Activated CD4-positive, alpha-beta memory T cell treated with anti-CD3 and anti-CD28 coated beads for 36 hours (primary cell): ENCODE measurements at regions not wholly inside any gene's neighbourhood (a gene's known extent, or its start where the extent isn't known, plus 50 kb on each side); places are given as distances from the start of the nearest gene placed in this dataset.
"Not testable (repeated sequence)": the region's sequence is repeated elsewhere in the genome, so short reads cannot be mapped to it uniquely, and the experiment has no call there.

Source experiments
- CTCF ChIA-PET: fragments of 350-600 bp; sonication (Branson Sonifier 250); formaldehyde crosslinking; loops from one replicate; lab custom pipeline; 2021; ENCODE audit warnings: antibody characterized with exemption, inconsistent platforms; lab: Charles Lee
- POLR2A ChIA-PET: fragments of 350-600 bp; sonication (Branson Sonifier 250); formaldehyde crosslinking; loops from one replicate; lab custom pipeline; 2021; ENCODE audit warnings: antibody characterized with exemption; lab: Charles Lee
- DNase-seq: peaks from one replicate; pipeline ENCODE4 v3.0.0-alpha.2; 2020
- H3K27ac Mint-ChIP-seq: one replicate; pipeline ENCODE4 v1.8.0; 2021; ENCODE audit warnings: mixed read lengths
- H3K27me3 Mint-ChIP-seq: one replicate; pipeline ENCODE4 v1.8.0; 2021; ENCODE audit warnings: mixed read lengths
- H3K36me3 Mint-ChIP-seq: one replicate; pipeline ENCODE4 v1.8.0; 2021; ENCODE audit warnings: mixed read lengths
- H3K4me1 Mint-ChIP-seq: one replicate; pipeline ENCODE4 v1.8.0; 2021; ENCODE audit warnings: low read depth, mixed read lengths
- H3K4me3 Mint-ChIP-seq: one replicate; pipeline ENCODE4 v1.8.0; 2021; ENCODE audit warnings: mild to moderate bottlenecking, mixed read lengths
- H3K9me3 Mint-ChIP-seq: one replicate; pipeline ENCODE4 v1.8.0; 2021; ENCODE audit warnings: mixed read lengths
- intact Hi-C: fragments of 100-400 bp; cut with micrococcal nuclease; formaldehyde crosslinking; loops from one replicate; pipeline ENCODE4 v1.15.1; 2023

- no peaks in the 10 kb centered on the region for H3K27me3 Mint-ChIP-seq
- H3K27ac Mint-ChIP-seq, result peak overlapping the region; percentile 45
- POLR2A ChIA-PET, result no interaction called here
- peak; percentile 26 for DNase-seq
- peak overlapping the region; percentile 3 for H3K4me3 Mint-ChIP-seq
- H3K9me3 Mint-ChIP-seq, result no peaks in the 10 kb centered on the region
- CTCF ChIA-PET, result no interaction called here
- peaks cover 38% of the 10 kb centered on the region for H3K4me1 Mint-ChIP-seq
- H3K36me3 Mint-ChIP-seq, result no peaks in the 10 kb centered on the region
- intact Hi-C loops, result loop anchor here (5.0 kb wide), 2 partner anchors 125 to 200 kb away; no protein-coding TSS in a partner anchor
These were observed 610.4 kb downstream of the BCOR start for GRCh38 chrX:39487166-39487968.

DNA sequence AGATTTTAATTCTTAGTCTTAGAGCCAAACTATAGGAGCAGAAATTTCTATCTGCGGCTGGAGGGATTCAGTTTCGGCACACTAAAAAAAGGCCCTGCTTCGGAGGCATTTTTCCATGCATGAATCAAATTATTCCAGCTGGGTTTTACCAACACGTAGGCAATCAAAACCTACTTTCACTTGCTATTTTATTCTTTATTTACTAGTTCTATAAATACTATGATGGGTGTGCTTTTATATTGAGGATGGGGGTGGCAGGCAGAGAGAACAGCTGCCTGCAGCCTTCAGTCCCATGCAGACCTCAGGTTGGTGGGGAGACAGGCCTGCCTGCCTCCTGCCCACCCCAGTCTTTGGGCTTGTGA is 609.8 kb downstream of the BCOR start:
- intact Hi-C loops, result loop anchor here (5.0 kb wide), 2 partner anchors 124 to 199 kb away; no protein-coding TSS in a partner anchor
- Mint-ChIP-seq H3K36me3 (no peaks in the 10 kb centered on the region), H3K4me3 (no peak overlapping the region), H3K27me3 (no peaks in the 10 kb centered on the region), H3K27ac (no peak overlapping the region), H3K4me1 (peaks cover 44% of the 10 kb centered on the region), H3K9me3 (no peaks in the 10 kb centered on the region)
- CTCF ChIA-PET, result no interaction called here
- POLR2A ChIA-PET, result no interaction called here
- no peak for DNase-seq

GRCh38 chrX:39491548-39492297 is 606.0 kb downstream of the BCOR start:
- Mint-ChIP-seq H3K4me3 (peak overlapping the region; percentile 34), H3K4me1 (peaks cover 50% of the 10 kb centered on the region), H3K27me3 (no peaks in the 10 kb centered on the region), H3K36me3 (no peaks in the 10 kb centered on the region), H3K9me3 (no peaks in the 10 kb centered on the region), H3K27ac (peak overlapping the region; percentile 83)
- POLR2A ChIA-PET, result no interaction called here
- CTCF ChIA-PET, result no interaction called here
- peak; percentile 77 for DNase-seq
- intact Hi-C loops, result loop anchor here (1.0 kb wide), 1 partner anchor 230 kb away; no protein-coding TSS in a partner anchor

- Mint-ChIP-seq H3K4me3 (no peak overlapping the region), H3K4me1 (peaks cover 44% of the 10 kb centered on the region), H3K27me3 (no peaks in the 10 kb centered on the region), H3K27ac (peak overlapping the region; percentile 83), H3K36me3 (no peaks in the 10 kb centered on the region), H3K9me3 (no peaks in the 10 kb centered on the region)
- intact Hi-C loops, result loop anchor here (1.0 kb wide), 1 partner anchor 231 kb away; no protein-coding TSS in a partner anchor
- POLR2A ChIA-PET, result no interaction called here
- DNase-seq, result no peak
- CTCF ChIA-PET, result no interaction called here
These were observed 605.1 kb downstream of the BCOR start for GRCh38 chrX:39492497-39493162.

DNA sequence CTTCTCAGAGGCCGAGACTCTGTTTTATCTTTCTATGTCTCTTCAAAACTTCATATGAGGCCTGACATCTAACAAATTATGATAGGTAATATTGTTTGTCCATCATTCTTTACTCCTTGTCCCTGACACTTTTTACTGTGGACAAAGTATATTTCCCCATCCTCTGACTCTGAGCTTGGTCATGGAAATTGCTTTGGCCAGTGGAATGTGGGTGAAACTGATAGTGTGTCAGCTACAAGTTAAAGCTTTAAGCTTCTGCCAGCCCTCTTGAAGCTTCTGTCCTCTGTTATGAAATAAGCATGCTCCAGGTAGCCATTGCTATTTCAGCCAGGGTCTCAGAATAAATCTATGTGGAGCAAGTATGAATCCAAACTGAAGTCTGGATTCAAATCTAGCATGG is 604.6 kb downstream of the BCOR start:
- H3K27me3 Mint-ChIP-seq, result no peaks in the 10 kb centered on the region
- intact Hi-C loops, result no loop called here
- CTCF ChIA-PET, result no interaction called here
- H3K36me3 Mint-ChIP-seq, result no peaks in the 10 kb centered on the region
- POLR2A ChIA-PET, result no interaction called here
- H3K4me3 Mint-ChIP-seq, result no peak overlapping the region
- H3K4me1 Mint-ChIP-seq, result peaks cover 40% of the 10 kb centered on the region
- DNase-seq, result no peak
- H3K27ac Mint-ChIP-seq, result peak overlapping the region; percentile 83
- no peaks in the 10 kb centered on the region for H3K9me3 Mint-ChIP-seq

DNA sequence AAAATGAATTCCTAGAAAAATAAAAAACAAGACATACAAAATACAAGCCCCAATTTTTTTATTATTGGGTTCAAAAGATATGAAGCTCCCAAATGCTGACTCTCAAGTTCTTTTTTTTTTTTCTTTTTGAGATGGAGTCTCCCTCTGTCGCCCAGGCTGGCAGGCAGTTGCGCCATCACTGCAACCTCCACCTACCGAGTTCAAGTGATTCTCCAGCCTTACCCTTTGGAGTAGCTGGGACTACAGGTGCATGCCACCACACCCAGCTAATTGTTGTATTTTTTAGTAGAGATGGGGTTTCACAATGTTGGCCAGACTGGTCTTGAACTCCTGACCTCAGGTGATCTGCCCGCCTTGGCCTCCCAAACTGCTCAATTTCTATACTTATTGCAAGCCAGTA is 600.6 kb downstream of the BCOR start:
- DNase-seq, H3K27me3 Mint-ChIP-seq, H3K9me3 Mint-ChIP-seq, intact Hi-C loops, CTCF ChIA-PET, H3K4me3 Mint-ChIP-seq, POLR2A ChIA-PET, H3K36me3 Mint-ChIP-seq, H3K27ac Mint-ChIP-seq: not testable (repeated sequence)
- peaks cover 22% of the 10 kb centered on the region for H3K4me1 Mint-ChIP-seq

- ChIA-PET CTCF (no interaction called here), POLR2A (no interaction called here)
- H3K4me3 Mint-ChIP-seq, result no peak overlapping the region
- H3K27ac Mint-ChIP-seq, result no peak overlapping the region
- intact Hi-C loops, result no loop called here
- H3K9me3 Mint-ChIP-seq, result no peaks in the 10 kb centered on the region
- no peak for DNase-seq
- peaks cover 15% of the 10 kb centered on the region for H3K4me1 Mint-ChIP-seq
- no peaks in the 10 kb centered on the region for H3K36me3 Mint-ChIP-seq
- H3K27me3 Mint-ChIP-seq, result no peaks in the 10 kb centered on the region
These were observed 600.0 kb downstream of the BCOR start for GRCh38 chrX:39497702-39498265.

GRCh38 chrX:39499996-39500395 is 597.8 kb downstream of the BCOR start:
- ChIA-PET POLR2A (no interaction called here), CTCF (interaction anchor here (0.6 kb wide), 1 partner anchor 144 kb away, joined by 3 read pairs; no protein-coding TSS in a partner anchor)
- Mint-ChIP-seq H3K4me3 (no peak overlapping the region), H3K36me3 (no peaks in the 10 kb centered on the region), H3K9me3 (no peaks in the 10 kb centered on the region), H3K27ac (no peak overlapping the region), H3K27me3 (no peaks in the 10 kb centered on the region), H3K4me1 (peaks cover 7% of the 10 kb centered on the region)
- intact Hi-C loops, result no loop called here
- no peak for DNase-seq

DNA sequence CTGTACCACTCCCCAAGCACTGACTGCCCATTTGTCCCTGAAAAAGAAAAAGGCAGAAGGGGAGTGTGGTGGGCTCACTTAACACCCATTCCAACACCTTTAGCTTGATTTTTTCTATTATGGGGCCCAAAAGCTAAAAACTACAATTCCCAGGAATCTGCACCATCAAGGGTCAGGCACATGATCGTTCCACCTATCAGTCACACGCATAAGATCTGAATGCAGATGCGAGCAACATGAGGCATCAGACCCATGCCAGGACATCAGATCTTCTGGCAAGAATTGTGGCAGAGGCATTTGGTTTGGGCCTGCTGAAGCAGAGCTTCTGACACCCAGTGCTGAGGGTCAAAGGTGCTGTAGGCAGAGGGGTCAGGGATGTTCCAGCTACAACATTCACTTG is 595.9 kb downstream of the BCOR start:
- no peaks in the 10 kb centered on the region for H3K36me3 Mint-ChIP-seq
- H3K27me3 Mint-ChIP-seq, result no peaks in the 10 kb centered on the region
- peaks cover 7% of the 10 kb centered on the region for H3K4me1 Mint-ChIP-seq
- intact Hi-C loops, result no loop called here
- no peaks in the 10 kb centered on the region for H3K9me3 Mint-ChIP-seq
- CTCF ChIA-PET, result no interaction called here
- no peak overlapping the region for H3K4me3 Mint-ChIP-seq
- DNase-seq, result no peak
- no peak overlapping the region for H3K27ac Mint-ChIP-seq
- POLR2A ChIA-PET, result no interaction called here

- no peak for DNase-seq
- Mint-ChIP-seq H3K4me1 (peaks cover 7% of the 10 kb centered on the region), H3K9me3 (no peaks in the 10 kb centered on the region), H3K27ac (no peak overlapping the region), H3K36me3 (no peaks in the 10 kb centered on the region), H3K27me3 (no peaks in the 10 kb centered on the region), H3K4me3 (no peak overlapping the region)
- intact Hi-C loops, result no loop called here
- CTCF ChIA-PET, result no interaction called here
- POLR2A ChIA-PET, result no interaction called here
These were observed 595.3 kb downstream of the BCOR start for GRCh38 chrX:39502486-39502885.

- H3K9me3 Mint-ChIP-seq, result peaks cover 4% of the 10 kb centered on the region
- H3K4me1 Mint-ChIP-seq, result peaks cover 20% of the 10 kb centered on the region
- POLR2A ChIA-PET, result interaction anchor here (0.6 kb wide), 1 partner anchor 119 kb away, joined by 3 read pairs; no protein-coding TSS in a partner anchor
- peaks cover 5% of the 10 kb centered on the region for H3K36me3 Mint-ChIP-seq
- no peaks in the 10 kb centered on the region for H3K27me3 Mint-ChIP-seq
- H3K27ac Mint-ChIP-seq, result no peak overlapping the region
- H3K4me3 Mint-ChIP-seq, result no peak overlapping the region
- CTCF ChIA-PET, result no interaction called here
- no peak for DNase-seq
- intact Hi-C loops, result no loop called here
These were observed 593.5 kb downstream of the BCOR start for GRCh38 chrX:39504227-39504626.

DNA sequence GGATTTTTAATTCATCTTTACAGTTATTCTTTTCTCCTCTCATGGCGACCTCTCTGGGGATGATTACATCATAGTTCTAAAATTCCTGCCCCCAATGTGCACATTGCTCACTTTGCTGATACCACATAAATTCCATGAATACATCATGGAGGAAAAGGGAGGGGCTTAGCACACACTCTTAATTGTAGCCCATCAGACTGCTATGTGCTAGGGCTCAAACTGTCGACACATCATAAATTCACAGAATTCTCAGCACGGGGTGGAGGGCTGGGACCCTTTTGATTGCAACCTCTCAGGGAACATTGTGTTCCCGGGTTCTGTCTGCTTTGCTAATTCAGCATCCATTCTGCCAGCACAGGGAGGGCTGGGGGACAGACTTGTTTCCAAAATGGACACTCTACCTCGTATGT is 592.9 kb downstream of the BCOR start:
- no peak for DNase-seq

More for the DNA sequence above, 592.9 kb downstream of the BCOR start:
- Mint-ChIP-seq H3K27ac (no peak overlapping the region), H3K27me3 (no peaks in the 10 kb centered on the region), H3K9me3 (peaks cover 10% of the 10 kb centered on the region), H3K36me3 (peaks cover 6% of the 10 kb centered on the region), H3K4me1 (peaks cover 16% of the 10 kb centered on the region), H3K4me3 (no peak overlapping the region)
- intact Hi-C loops, result no loop called here
- CTCF ChIA-PET, result no interaction called here
- POLR2A ChIA-PET, result no interaction called here
